IMR-90 (cell line): ENCODE measurements at regions not wholly inside any gene's neighbourhood (a gene's known extent, or its start where the extent isn't known, plus 50 kb on each side); places are given as distances from the start of the nearest gene placed in this dataset.

Experiments
- ATAC-seq: fragments of 200-7000 bp; cut with Tn5 transposase; 2 replicates; pipeline ENCODE4 v1.9.1; 2020; ENCODE audit warnings: low read depth, mild to moderate bottlenecking, moderate library complexity
- BruUV-seq: library from RNA; stranded (reverse); fragments of 400-500 nt; replicated peaks from 2 replicates; lab custom pipeline; 2021; lab: Mats Ljungman, UMichigan
- CTCF ChIA-PET: fragments of 300-600 bp; formaldehyde crosslinking; extraction: SDS; loops from one replicate; lab custom pipeline; 2021; ENCODE audit warnings: antibody characterized with exemption; lab: Yijun Ruan, JAX
- POLR2A ChIA-PET: fragments of 300-600 bp; sonication (Branson Sonifier 250); formaldehyde crosslinking; loops from one replicate; lab custom pipeline; 2022; ENCODE audit warnings: antibody characterized with exemption; ENCODE audit not compliant: unreplicated experiment; lab: Charles Lee
- DNase-seq: peaks from one replicate; pipeline ENCODE4 v3.0.0; 2013
- H2AFZ ChIP-seq: replicated peaks from 2 replicates; pipeline ENCODE3; 2013; ENCODE audit warnings: low read length, mild to moderate bottlenecking; ENCODE audit not compliant: poor library complexity
- H2AK5ac ChIP-seq: 2 replicates; pipeline ENCODE4 v1.6.1; 2013; ENCODE audit warnings: low read depth, low read length, inconsistent platforms
- H2AK9ac ChIP-seq: replicated peaks from 2 replicates; pipeline ENCODE3; 2013; ENCODE audit warnings: mild to moderate bottlenecking, low read depth, low read length, moderate library complexity; ENCODE audit not compliant: poor library complexity
- H2BK120ac ChIP-seq: 2 replicates; pipeline ENCODE4 v1.6.1; 2013; ENCODE audit warnings: low read depth, low read length, inconsistent platforms
- H2BK15ac ChIP-seq: 3 replicates; pipeline ENCODE4 v1.6.1; 2013; ENCODE audit warnings: low read depth, low read length, inconsistent platforms
- H2BK20ac ChIP-seq: 2 replicates; pipeline ENCODE4 v1.6.1; 2013; ENCODE audit warnings: low read depth, mild to moderate bottlenecking, inconsistent platforms, low read length, moderate library complexity
- H2BK5ac ChIP-seq: 2 replicates; pipeline ENCODE4 v1.6.1; 2013; ENCODE audit warnings: mild to moderate bottlenecking, low read depth, low read length, inconsistent platforms; ENCODE audit not compliant: poor library complexity, severe bottlenecking
- H3K14ac ChIP-seq: replicated peaks from 2 replicates; pipeline ENCODE4 v1.6.1; 2013; ENCODE audit warnings: low read depth, low read length, inconsistent platforms
- H3K18ac ChIP-seq: 2 replicates; pipeline ENCODE4 v1.6.1; 2013; ENCODE audit warnings: low read depth, low read length, control low read depth
- H3K23ac ChIP-seq: 2 replicates; pipeline ENCODE4 v1.6.1; 2013; ENCODE audit warnings: low read depth, low read length, inconsistent platforms
- H3K27ac ChIP-seq: 2 replicates; pipeline ENCODE4 v1.5.1; 2013; ENCODE audit warnings: mild to moderate bottlenecking, control low read depth, low read length; ENCODE audit not compliant: insufficient read depth
- H3K27me3 ChIP-seq: 2 replicates; pipeline ENCODE4 v1.6.1; 2013; ENCODE audit warnings: low read length; ENCODE audit not compliant: control insufficient read depth, insufficient read depth
- H3K36me3 ChIP-seq: 2 replicates; pipeline ENCODE4 v1.6.1; 2013; ENCODE audit warnings: low read length, mixed read lengths; ENCODE audit not compliant: control insufficient read depth, insufficient read depth
- H3K4ac ChIP-seq: 2 replicates; pipeline ENCODE4 v1.6.1; 2013; ENCODE audit warnings: low read depth, low read length, inconsistent platforms
- H3K4me1 ChIP-seq: 2 replicates; pipeline ENCODE4 v1.6.1; 2013; ENCODE audit warnings: low read length, mixed read lengths; ENCODE audit not compliant: control insufficient read depth, insufficient read depth
- H3K4me2 ChIP-seq: 2 replicates; pipeline ENCODE4 v1.6.1; 2013; ENCODE audit warnings: low read depth, mild to moderate bottlenecking, control low read depth, low read length, moderate library complexity
- H3K4me3 ChIP-seq: 2 replicates; pipeline ENCODE4 v1.5.1; 2013; ENCODE audit warnings: low read depth, mild to moderate bottlenecking, control low read depth, low read length, moderate library complexity; ENCODE audit not compliant: insufficient read depth
- H3K56ac ChIP-seq: 2 replicates; pipeline ENCODE4 v1.6.1; 2013; ENCODE audit warnings: low read length, inconsistent platforms; ENCODE audit not compliant: insufficient read depth; ENCODE audit errors: extremely low read depth
- H3K79me1 ChIP-seq, 2 experiments: 2 replicates each; pipeline ENCODE4 v1.6.1; 2013; ENCODE audit warnings: low read length in 2 of 2, inconsistent platforms in 1 of 2, low read depth in 1 of 2
- H3K9ac ChIP-seq: 2 replicates; pipeline ENCODE4 v1.6.1; 2013; ENCODE audit warnings: low read depth, low read length, control low read depth
- H3K9me1 ChIP-seq: 2 replicates; pipeline ENCODE4 v1.6.1; 2013; ENCODE audit warnings: low read length, inconsistent platforms; ENCODE audit not compliant: insufficient read depth
- H3K9me3 ChIP-seq: 2 replicates; pipeline ENCODE4 v1.6.1; 2013; ENCODE audit warnings: low read length; ENCODE audit not compliant: control insufficient read depth, insufficient read depth
- H4K20me1 ChIP-seq: 2 replicates; pipeline ENCODE4 v1.6.1; 2013; ENCODE audit warnings: low read length, inconsistent platforms; ENCODE audit not compliant: insufficient read depth
- H4K5ac ChIP-seq: 2 replicates; pipeline ENCODE4 v1.6.1; 2013; ENCODE audit warnings: mild to moderate bottlenecking, low read depth, low read length, control low read depth
- H4K8ac ChIP-seq, 2 experiments: 2 replicates each; pipeline ENCODE4 v1.6.1; 2013; ENCODE audit warnings: low read depth in 2 of 2, low read length in 2 of 2, control low read depth in 1 of 2, inconsistent platforms in 1 of 2
- H4K91ac ChIP-seq: 2 replicates; pipeline ENCODE4 v1.6.1; 2013; ENCODE audit warnings: low read depth, low read length, inconsistent platforms; ENCODE audit not compliant: insufficient read depth
- CTCF ChIP-seq: conservative IDR thresholded peaks from 2 replicates; pipeline ENCODE4 v1.5.1; 2012; ENCODE audit warnings: mild to moderate bottlenecking, low read depth, low read length, improper control_type of control experiment
- MXI1 ChIP-seq: IDR thresholded peaks from 2 replicates; pipeline ENCODE4 v1.6.1; 2012; ENCODE audit warnings: low read depth, mild to moderate bottlenecking, low read length, moderate library complexity, borderline replicate concordance
- POLR2A ChIP-seq: IDR thresholded peaks from 2 replicates; pipeline ENCODE4 v1.6.1; 2012; ENCODE audit warnings: mild to moderate bottlenecking, low read depth, low read length
- RCOR1 ChIP-seq: IDR thresholded peaks from 2 replicates; pipeline ENCODE4 v1.6.1; 2012; ENCODE audit warnings: mild to moderate bottlenecking, low read length, improper control_type of control experiment; ENCODE audit not compliant: insufficient replicate concordance
- USF2 ChIP-seq: fragments of 150-350 bp; IDR thresholded peaks from 2 replicates; pipeline ENCODE4 v1.6.1; 2017; ENCODE audit warnings: mild to moderate bottlenecking, antibody characterized with exemption, low read length, low read depth
- dilution Hi-C: fragments of 300-500 bp; cut with HindIII; formaldehyde crosslinking; loops from one replicate; pipeline ENCODE4 v1.14.3; 2018; ENCODE audit warnings: low sequenced_read_pairs; ENCODE audit not compliant: unreplicated experiment
- in situ Hi-C: fragments of 300-500 bp; cut with MboI; formaldehyde crosslinking; loops from 3 replicates; pipeline ENCODE4 v1.14.3; 2019; ENCODE audit warnings: low sequenced_read_pairs, inconsistent platforms, mixed read lengths
- intact Hi-C: fragments of 100-400 bp; cut with micrococcal nuclease; formaldehyde crosslinking; loops from 2 replicates; pipeline ENCODE4 v1.10.0; 2022

GRCh38 chr21:36552434-36552785 is 72.5 kb upstream of the CLDN14 start:
- H4K91ac ChIP-seq, result no peak overlapping the region
- CTCF ChIA-PET, result no interaction called here
- H2BK15ac ChIP-seq, result no peak overlapping the region
- H4K8ac ChIP-seq, result no peak overlapping the region
- peaks cover 7% of the 10 kb centered on the region; the same call in 1 of the 2 replicates for H3K9me1 ChIP-seq
- no peak overlapping the region for H2BK5ac ChIP-seq
- no peak for TF ChIP-seq POLR2A
- no peak for TF ChIP-seq RCOR1
- no peak for TF ChIP-seq USF2
- no peak for TF ChIP-seq CTCF
- no peak for TF ChIP-seq MXI1
- H3K27ac ChIP-seq, result no peak overlapping the region
- no peak overlapping the region for H3K4me3 ChIP-seq
- no peak overlapping the region for H3K4ac ChIP-seq
- no peaks in the 10 kb centered on the region for H3K36me3 ChIP-seq
- no peak overlapping the region for H2BK120ac ChIP-seq
- intact Hi-C loops, result no loop called here
- no peak overlapping the region for H2AK5ac ChIP-seq
- dilution Hi-C loops, result no loop called here
- no peak overlapping the region for H3K14ac ChIP-seq
- no peaks in the 10 kb centered on the region for H4K20me1 ChIP-seq
- H3K23ac ChIP-seq, result no peak overlapping the region
- peaks cover 14% of the 10 kb centered on the region for H3K4me1 ChIP-seq
- H4K5ac ChIP-seq, result no peak overlapping the region
- no peak overlapping the region for H2AK9ac ChIP-seq
- no peak overlapping the region for H2BK20ac ChIP-seq
- POLR2A ChIA-PET, result no interaction called here
- no TSS peak for BruUV-seq
- H3K18ac ChIP-seq, result no peak overlapping the region
- ATAC-seq, result no peak
- H3K56ac ChIP-seq, result no peak overlapping the region
- H2AFZ ChIP-seq, result no peak overlapping the region
- DNase-seq, result no peak
- no peaks in the 10 kb centered on the region for H3K9me3 ChIP-seq
- in situ Hi-C loops, result no loop called here
- H3K4me2 ChIP-seq, result no peak overlapping the region
- no peaks in the 10 kb centered on the region for H3K79me1 ChIP-seq
- H3K27me3 ChIP-seq, result peaks cover 37% of the 10 kb centered on the region
- no peak overlapping the region for H3K9ac ChIP-seq
